ENCODE measurements at regions not wholly inside any gene's neighbourhood (a gene's known extent, or its start where the extent isn't known, plus 50 kb on each side); places are given as distances from the start of the nearest gene placed in this dataset.

DNA sequence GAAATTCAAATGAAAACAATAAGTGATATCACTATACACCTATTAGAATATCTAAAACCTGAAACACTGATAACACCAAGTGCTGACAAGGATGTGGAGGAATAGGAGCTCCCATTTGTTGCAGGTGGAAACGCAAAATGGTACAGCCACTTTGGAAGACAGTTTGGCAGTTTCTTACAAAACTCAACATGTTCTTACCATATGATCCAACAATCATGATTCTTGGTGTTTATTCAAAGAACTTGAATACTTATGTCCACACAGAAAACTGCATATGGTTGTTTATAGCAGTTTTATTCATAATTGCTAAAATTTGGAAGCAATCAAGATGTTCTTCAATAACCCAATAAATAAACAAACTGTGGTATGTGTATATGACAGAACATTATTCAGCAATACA is 107.9 kb downstream of the FHDC1 start:
- TF ChIP-seq POLR2A (IDR thresholded peaks at IDR 0.05) (no peak), CTCF (IDR thresholded peaks at IDR 0.05) (no peak), EP300 (IDR thresholded peaks at IDR 0.05) (no peak), POLR2AphosphoS5 (IDR thresholded peaks at IDR 0.05) (no peak)

Measured in suprapubic skin (tissue), 4 donors.